B cell (primary cell): ENCODE measurements at regions not wholly inside any gene's neighbourhood (a gene's known extent, or its start where the extent isn't known, plus 50 kb on each side); places are given as distances from the start of the nearest gene placed in this dataset.

Experiments
- ATAC-seq: fragments of 200-7000 bp; cut with Tn5 transposase; one replicate; pipeline ENCODE4 v1.10.0; 2021; ENCODE audit warnings: low read depth, mild to moderate bottlenecking, moderate number of reproducible peaks, moderate library complexity
- CTCF ChIA-PET: fragments of 350-600 bp; sonication (Branson Sonifier 250); formaldehyde crosslinking; loops from one replicate; lab custom pipeline; 2021; ENCODE audit warnings: antibody characterized with exemption, inconsistent platforms; lab: Charles Lee
- POLR2A ChIA-PET: fragments of 350-600 bp; sonication (Branson Sonifier 250); formaldehyde crosslinking; loops from one replicate; lab custom pipeline; 2021; ENCODE audit warnings: antibody characterized with exemption; lab: Charles Lee
- DNase-seq: peaks from one replicate; pipeline ENCODE4 v3.0.0; 2013
- H2AFZ ChIP-seq: 2 replicates; pipeline ENCODE4 v1.6.1; 2012; ENCODE audit warnings: mild to moderate bottlenecking, low read depth, low read length; ENCODE audit not compliant: insufficient read depth, poor library complexity, severe bottlenecking
- H3K27ac ChIP-seq, 2 donors: 1 replicate in 1 of 2; 2 replicates in 1 of 2; pipeline ENCODE4 v1.5.1; 2012 to 2013; ENCODE audit warnings: low read length in 2 of 2, mild to moderate bottlenecking in 2 of 2, moderate library complexity in 1 of 2
- H3K27me3 ChIP-seq, 4 experiments: fragments of 200-600 bp in 1 of 4; sonication (generic) in 1 of 4; replicated peaks in 1 of 4; 1 replicate in 2 of 4; 2 replicates in 2 of 4; pipeline versions ENCODE4 v1.6.1 to v1.7.0; 2013 to 2016; ENCODE audit warnings: low read length in 3 of 4, mild to moderate bottlenecking in 2 of 4, mixed read lengths in 1 of 4, moderate library complexity in 1 of 4; ENCODE audit not compliant: insufficient read depth in 4 of 4, control insufficient read depth in 3 of 4; ENCODE audit errors: control extremely low read depth in 1 of 4
- H3K36me3 ChIP-seq, 2 experiments: replicated peaks in 1 of 2; 1 replicate in 1 of 2; 2 replicates in 1 of 2; pipeline versions ENCODE4 v1.6.1 to v1.7.1; 2013; ENCODE audit warnings: low read length in 1 of 2; ENCODE audit not compliant: insufficient read depth in 2 of 2, control insufficient read depth in 1 of 2; ENCODE audit errors: control extremely low read depth in 1 of 2, extremely low read depth in 1 of 2
- H3K4me1 ChIP-seq, 2 donors: fragments of 200-600 bp in 1 of 2; sonication (generic) in 1 of 2; 1 replicate in 1 of 2; 2 replicates in 1 of 2; pipeline versions ENCODE4 v1.5.1 to v1.6.1; 2013 to 2017; ENCODE audit warnings: low read length in 2 of 2; ENCODE audit not compliant: control insufficient read depth in 2 of 2, insufficient read depth in 2 of 2
- H3K4me2 ChIP-seq: replicated peaks from 2 replicates; pipeline ENCODE3; 2012; ENCODE audit warnings: mild to moderate bottlenecking, low read depth, low read length; ENCODE audit not compliant: poor library complexity, severe bottlenecking
- H3K4me3 ChIP-seq, 5 experiments: fragments of 200-600 bp in 1 of 5; sonication (generic) in 1 of 5; 1 replicate in 3 of 5; 2 replicates in 2 of 5; pipeline versions ENCODE4 v1.5.1 to v1.7.0; 2011 to 2016; ENCODE audit warnings: low read length in 4 of 5, mild to moderate bottlenecking in 4 of 5, low read depth in 2 of 5, control low read depth in 1 of 5, moderate library complexity in 1 of 5; ENCODE audit not compliant: insufficient read depth in 1 of 5; ENCODE audit errors: control extremely low read depth in 1 of 5, extremely low read depth in 1 of 5
- H3K79me2 ChIP-seq: fragments of 200-600 bp; sonication (generic); one replicate; pipeline ENCODE4 v1.6.0; 2016; ENCODE audit warnings: low read length; ENCODE audit not compliant: control insufficient read depth, insufficient read depth
- H3K9ac ChIP-seq: fragments of 200-600 bp; sonication (generic); 2 replicates; pipeline ENCODE4 v1.6.1; 2017; ENCODE audit warnings: mild to moderate bottlenecking, low read length, moderate library complexity
- H3K9me3 ChIP-seq, 3 donors: one replicate each; pipeline versions ENCODE4 v1.6.1 to v1.7.1; 2013; ENCODE audit warnings: low read length in 2 of 3; ENCODE audit not compliant: control insufficient read depth in 2 of 3, insufficient read depth in 1 of 3; ENCODE audit errors: control extremely low read depth in 1 of 3
- H4K20me1 ChIP-seq: 2 replicates; pipeline ENCODE4 v1.6.0; 2012; ENCODE audit warnings: mild to moderate bottlenecking, low read length; ENCODE audit not compliant: insufficient read depth, control insufficient read depth, poor library complexity, severe bottlenecking
- H3K27ac Mint-ChIP-seq: one replicate; pipeline ENCODE4 v1.8.0; 2021; ENCODE audit warnings: mixed read lengths
- H3K27me3 Mint-ChIP-seq: one replicate; pipeline ENCODE4 v1.8.0; 2021; ENCODE audit warnings: mixed read lengths
- H3K4me1 Mint-ChIP-seq: one replicate; pipeline ENCODE4 v1.8.0; 2021; ENCODE audit warnings: mixed read lengths
- H3K4me3 Mint-ChIP-seq: one replicate; pipeline ENCODE4 v1.8.0; 2021; ENCODE audit warnings: mixed read lengths
- H3K9me3 Mint-ChIP-seq: one replicate; pipeline ENCODE4 v1.8.0; 2022; ENCODE audit warnings: mixed read lengths; ENCODE audit not compliant: insufficient read depth
- EZH2 ChIP-seq: IDR thresholded peaks from 2 replicates; pipeline ENCODE4 v1.6.1; 2012; ENCODE audit warnings: borderline replicate concordance, low read depth, mild to moderate bottlenecking, moderate library complexity, low read length; ENCODE audit not compliant: insufficient read depth, poor library complexity, severe bottlenecking
- WGBS: methylation state at CpG from one replicate; pipeline ENCODE4 v1.1.5; 2013; ENCODE audit warnings: missing lambda C conversion rate; ENCODE audit not compliant: insufficient coverage; 5-methylcytosine and 5-hydroxymethylcytosine counted together
- intact Hi-C: fragments of 100-400 bp; cut with micrococcal nuclease; formaldehyde crosslinking; loops from one replicate; pipeline ENCODE4 v1.10.0; 2022
- TF ChIP-seq, protein P1 (sequence below): fragments of 200-600 bp; IDR thresholded peaks from one replicate; pipeline ENCODE4 v1.8.0; 2022; ENCODE audit warnings: antibody characterized with exemption, mild to moderate bottlenecking

DNA sequence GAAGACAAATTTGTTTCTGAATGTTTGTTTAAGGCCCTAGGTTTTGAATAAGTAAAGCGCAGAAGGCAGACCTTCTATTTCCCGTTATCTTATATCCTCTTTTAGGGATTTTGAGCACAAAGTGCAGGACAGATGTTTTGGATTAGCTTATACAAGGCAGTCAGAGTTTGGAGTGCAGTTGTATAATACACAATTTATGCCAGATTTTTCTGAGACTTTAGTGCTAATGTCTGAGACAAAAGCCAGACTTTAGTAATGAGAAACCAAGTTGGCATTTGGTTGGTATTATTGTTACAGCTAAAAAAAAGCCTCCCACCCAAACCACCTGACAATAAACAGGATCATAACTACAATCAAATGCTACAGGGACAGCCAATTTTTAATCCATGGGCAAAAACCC lies 309.9 kb upstream of the SATB1 start:
- no peaks in the 10 kb centered on the region for H3K36me3 ChIP-seq
- Mint-ChIP-seq H3K27ac (no peak overlapping the region), H3K4me3 (no peak overlapping the region), H3K9me3 (no peaks in the 10 kb centered on the region), H3K27me3 (no peaks in the 10 kb centered on the region), H3K4me1 (peaks cover 20% of the 10 kb centered on the region)
- intact Hi-C loops, result no loop called here
- DNase-seq (no peak), ATAC-seq (no peak)
- no peak overlapping the region for H2AFZ ChIP-seq
- H3K9me3 ChIP-seq, result no peaks in the 10 kb centered on the region
- no peak overlapping the region for H3K4me2 ChIP-seq
- H3K4me3 ChIP-seq, result no peak overlapping the region
- H3K9ac ChIP-seq, result no peak overlapping the region
- no peaks in the 10 kb centered on the region for H4K20me1 ChIP-seq
- no peaks in the 10 kb centered on the region for H3K27me3 ChIP-seq
- POLR2A ChIA-PET, result no interaction called here
- H3K4me1 ChIP-seq, result peaks cover 2 to 12% of the 10 kb centered on the region in 2 donors
- no peak overlapping the region for H3K27ac ChIP-seq
- no peaks in the 10 kb centered on the region for H3K79me2 ChIP-seq
- no peak for TF ChIP-seq EZH2
- TF ChIP-seq, protein P1, sequence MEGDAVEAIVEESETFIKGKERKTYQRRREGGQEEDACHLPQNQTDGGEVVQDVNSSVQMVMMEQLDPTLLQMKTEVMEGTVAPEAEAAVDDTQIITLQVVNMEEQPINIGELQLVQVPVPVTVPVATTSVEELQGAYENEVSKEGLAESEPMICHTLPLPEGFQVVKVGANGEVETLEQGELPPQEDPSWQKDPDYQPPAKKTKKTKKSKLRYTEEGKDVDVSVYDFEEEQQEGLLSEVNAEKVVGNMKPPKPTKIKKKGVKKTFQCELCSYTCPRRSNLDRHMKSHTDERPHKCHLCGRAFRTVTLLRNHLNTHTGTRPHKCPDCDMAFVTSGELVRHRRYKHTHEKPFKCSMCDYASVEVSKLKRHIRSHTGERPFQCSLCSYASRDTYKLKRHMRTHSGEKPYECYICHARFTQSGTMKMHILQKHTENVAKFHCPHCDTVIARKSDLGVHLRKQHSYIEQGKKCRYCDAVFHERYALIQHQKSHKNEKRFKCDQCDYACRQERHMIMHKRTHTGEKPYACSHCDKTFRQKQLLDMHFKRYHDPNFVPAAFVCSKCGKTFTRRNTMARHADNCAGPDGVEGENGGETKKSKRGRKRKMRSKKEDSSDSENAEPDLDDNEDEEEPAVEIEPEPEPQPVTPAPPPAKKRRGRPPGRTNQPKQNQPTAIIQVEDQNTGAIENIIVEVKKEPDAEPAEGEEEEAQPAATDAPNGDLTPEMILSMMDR, result no peak
- CTCF ChIA-PET, result interaction anchor here (1.8 kb wide), 1 partner anchor 11 kb away, joined by 5 read pairs; no protein-coding TSS in a partner anchor
- no CpG with 5 or more reads among the region's 2 CpGs for WGBS

DNA sequence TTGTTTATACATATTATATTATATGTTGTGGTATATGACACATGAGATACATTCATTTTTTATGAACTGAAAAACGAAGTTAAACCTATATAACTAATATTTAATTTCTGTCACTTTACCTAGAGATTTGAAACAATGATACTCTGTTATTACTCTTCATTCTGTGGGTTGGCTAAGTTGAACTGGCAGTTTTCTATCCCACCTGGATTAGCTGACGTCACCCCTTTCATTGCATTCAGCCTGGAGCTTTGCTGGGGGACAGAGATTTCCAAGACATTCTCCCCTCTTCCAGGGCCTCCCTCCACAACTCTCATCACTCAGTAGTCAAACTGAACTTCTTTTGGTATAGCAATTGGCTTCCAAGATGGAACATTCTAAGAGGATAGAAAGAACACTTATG lies 309.2 kb upstream of the SATB1 start:
- ChIA-PET POLR2A (no interaction called here), CTCF (no interaction called here)
- Histone ChIP-seq H2AFZ (no peak overlapping the region), H3K4me3 (no peak overlapping the region), H3K4me1 (peaks cover 0 to 6% of the 10 kb centered on the region in 2 donors), H3K36me3 (no peaks in the 10 kb centered on the region), H3K4me2 (no peak overlapping the region), H3K9ac (no peak overlapping the region), H3K27ac (no peak overlapping the region), H4K20me1 (no peaks in the 10 kb centered on the region), H3K27me3 (no peaks in the 10 kb centered on the region), H3K9me3 (no peaks in the 10 kb centered on the region), H3K79me2 (no peaks in the 10 kb centered on the region)
- intact Hi-C loops, result no loop called here
- H3K4me3 Mint-ChIP-seq, result no peak overlapping the region
- WGBS, result no CpG with 5 or more reads among the region's 2 CpGs
- no peak overlapping the region for H3K27ac Mint-ChIP-seq
- no peak for DNase-seq
- TF ChIP-seq EZH2, result no peak
- TF ChIP-seq, protein P1, result no peak
- no peaks in the 10 kb centered on the region for H3K27me3 Mint-ChIP-seq
- H3K9me3 Mint-ChIP-seq, result no peaks in the 10 kb centered on the region
- H3K4me1 Mint-ChIP-seq, result peaks cover 13% of the 10 kb centered on the region
- no peak for ATAC-seq
